ENCODE measurements at regions not wholly inside any gene's neighbourhood (a gene's known extent, or its start where the extent isn't known, plus 50 kb on each side); places are given as distances from the start of the nearest gene placed in this dataset.

GRCh38 chr5:28576022-28576421, 1537.6 kb upstream of the CDH9 start:
- TF ChIP-seq CTCF (IDR thresholded peaks at IDR 0.05): no peak
- TF ChIP-seq POLR2A (IDR thresholded peaks at IDR 0.05): no peak

Measured in body of pancreas (tissue), 4 donors.